HG03521 (cell line): ENCODE measurements at regions not wholly inside any gene's neighbourhood (a gene's known extent, or its start where the extent isn't known, plus 50 kb on each side); places are given as distances from the start of the nearest gene placed in this dataset.

ENCODE experiments used
- ATAC-seq: cut with Tn5 transposase; IDR thresholded peaks from one replicate; pipeline ENCODE4 v1.9.1; 2021; ENCODE audit warnings: mild to moderate bottlenecking, moderate library complexity; ENCODE audit not compliant: unreplicated experiment

GRCh38 chr11:13062115-13062514, 53.0 kb downstream of the RASSF10 start:
- ATAC-seq: no peak

- no peak for ATAC-seq
These were observed 55.5 kb downstream of the RASSF10 start for GRCh38 chr11:13064593-13064992.

GRCh38 chr11:13065200-13065787, 56.2 kb downstream of the RASSF10 start:
- ATAC-seq: no peak

- no peak for ATAC-seq
These were observed 59.1 kb downstream of the RASSF10 start for GRCh38 chr11:13068211-13068610.

GRCh38 chr11:13073119-13073981, 64.2 kb downstream of the RASSF10 start:
- no peak for ATAC-seq

- ATAC-seq: no peak
These were observed 65.8 kb downstream of the RASSF10 start for GRCh38 chr11:13074714-13075464.

GRCh38 chr11:13076961-13077360, 67.8 kb downstream of the RASSF10 start:
- ATAC-seq: no peak

GRCh38 chr11:13080861-13081260, 71.7 kb downstream of the RASSF10 start:
- no peak for ATAC-seq

- no peak for ATAC-seq
These were observed 73.5 kb downstream of the RASSF10 start for GRCh38 chr11:13082588-13082987.

- ATAC-seq: no peak
These were observed 81.2 kb downstream of the RASSF10 start for GRCh38 chr11:13090228-13090708.

GRCh38 chr11:13091373-13091772, 82.3 kb downstream of the RASSF10 start:
- no peak for ATAC-seq

- ATAC-seq: no peak
These were observed 82.7 kb downstream of the RASSF10 start for GRCh38 chr11:13091804-13092203.

- no peak for ATAC-seq
These were observed 86.0 kb downstream of the RASSF10 start for GRCh38 chr11:13094930-13095687.

GRCh38 chr11:13098063-13098462, 88.9 kb downstream of the RASSF10 start:
- ATAC-seq: no peak

GRCh38 chr11:13098616-13099289, 89.6 kb downstream of the RASSF10 start:
- ATAC-seq: no peak

- no peak for ATAC-seq
These were observed 92.8 kb downstream of the RASSF10 start for GRCh38 chr11:13101644-13102512.

GRCh38 chr11:13102513-13102840, 93.4 kb downstream of the RASSF10 start:
- ATAC-seq: no peak

GRCh38 chr11:13102865-13103539, 93.9 kb downstream of the RASSF10 start:
- no peak for ATAC-seq
